Gastroesophageal sphincter (tissue), 4 donors: ENCODE measurements at regions not wholly inside any gene's neighbourhood (a gene's known extent, or its start where the extent isn't known, plus 50 kb on each side); places are given as distances from the start of the nearest gene placed in this dataset.
A peak's percentile ranks its signal among the peaks of the same experiment; 100 is the strongest.

ENCODE experiments used
- ATAC-seq: fragments of 150-250 bp; one replicate; pipeline ENCODE4 v1.9.1; 2016; ENCODE audit warnings: mild to moderate bottlenecking, moderate library complexity
- H3K27ac ChIP-seq, 4 donors: fragments of 200-600 bp; sonication (generic) in 3 of 4; 1 replicate in 3 of 4; 2 replicates in 1 of 4; pipeline ENCODE4 v1.5.1; 2016 to 2019
- H3K27me3 ChIP-seq: fragments of 200-600 bp; sonication (generic); one replicate; pipeline ENCODE4 v1.5.1; 2019
- H3K36me3 ChIP-seq, 2 donors: fragments of 200-600 bp; sonication (generic); one replicate each; pipeline ENCODE4 v1.5.1; 2019; ENCODE audit warnings: control low read depth in 1 of 2
- H3K4me1 ChIP-seq, 3 donors: fragments of 200-600 bp; sonication (generic); 1 replicate in 2 of 3; 2 replicates in 1 of 3; pipeline ENCODE4 v1.5.1; 2016 to 2019; ENCODE audit warnings: control low read depth in 2 of 3
- H3K4me3 ChIP-seq, 2 donors: fragments of 200-600 bp; sonication (generic); one replicate each; pipeline ENCODE4 v1.5.1; 2019; ENCODE audit warnings: mild to moderate bottlenecking in 1 of 2, moderate library complexity in 1 of 2
- H3K9me3 ChIP-seq, 3 donors: fragments of 200-600 bp; sonication (generic); one replicate each; pipeline ENCODE4 v1.5.1; 2017 to 2019; ENCODE audit warnings: control low read depth in 2 of 3
- CTCF ChIP-seq, 4 experiments: fragments of 200-600 bp in 2 of 4; fragments of 450-650 bp in 2 of 4; sonication (generic) in 1 of 4; IDR thresholded peaks; one replicate each; pipeline ENCODE4 v1.5.1; 2017 to 2019; ENCODE audit warnings: antibody characterized with exemption in 4 of 4, mild to moderate bottlenecking in 2 of 4, moderate library complexity in 2 of 4
- EP300 ChIP-seq: sonication (generic); formaldehyde crosslinking; IDR thresholded peaks from one replicate; pipeline ENCODE4 v1.6.1; 2017; ENCODE audit warnings: antibody characterized with exemption, mild to moderate bottlenecking
- POLR2A ChIP-seq, 2 donors: fragments of 450-650 bp; IDR thresholded peaks; one replicate each; pipeline ENCODE4 v1.6.1; 2017; ENCODE audit warnings: antibody characterized with exemption in 2 of 2, mild to moderate bottlenecking in 2 of 2, moderate library complexity in 1 of 2
- POLR2AphosphoS5 ChIP-seq: sonication (generic); formaldehyde crosslinking; IDR thresholded peaks from one replicate; pipeline ENCODE4 v1.6.1; 2017; ENCODE audit warnings: antibody characterized with exemption
- WGBS, 2 donors: methylation state at CpG; one replicate each; pipeline ENCODE4 v1.1.5; 2018; ENCODE audit warnings: low coverage in 1 of 2; 5-methylcytosine and 5-hydroxymethylcytosine counted together

DNA sequence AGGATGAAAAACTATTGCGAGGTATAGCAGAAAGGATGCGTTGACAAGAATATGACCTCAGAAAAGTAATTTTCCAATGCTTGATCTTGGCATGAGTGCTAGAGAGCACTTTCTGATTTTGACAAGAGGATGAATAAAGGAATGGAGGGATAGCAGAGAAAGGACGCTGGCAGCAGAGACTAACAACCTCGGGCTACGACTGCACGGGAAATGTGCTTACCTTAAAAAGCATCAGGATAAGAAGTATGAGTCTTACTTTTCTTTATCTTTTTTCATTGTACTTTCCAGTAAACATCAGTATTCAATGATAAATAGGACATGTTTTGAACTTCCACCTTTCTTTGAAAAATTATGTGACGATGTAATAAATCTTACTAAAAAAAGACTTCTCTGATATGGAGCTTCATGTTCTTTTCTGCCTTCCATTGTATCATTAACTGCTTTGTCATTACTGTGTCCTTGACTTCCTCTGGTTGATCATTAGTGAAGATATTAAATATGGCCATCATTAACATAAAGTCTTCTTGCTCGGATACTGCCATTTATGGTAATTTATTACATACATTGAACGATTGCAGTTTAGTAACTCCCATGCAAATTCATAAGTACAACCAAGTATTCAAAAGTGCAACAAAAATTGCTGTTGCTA, 265.6 kb downstream of the DSEL start:
- Histone ChIP-seq H3K9me3 (no peaks in the 10 kb centered on the region), H3K36me3 (no peaks in the 10 kb centered on the region), H3K27me3 (no peaks in the 10 kb centered on the region), H3K4me1 (no peaks in the 10 kb centered on the region), H3K4me3 (no peak overlapping the region), H3K27ac (no peak overlapping the region)
- 65 to 71% methylated on average over 7 to 9 of the region's 9 CpGs for WGBS, 2 donors
- no peak for TF ChIP-seq EP300
- no peak for TF ChIP-seq POLR2A (IDR thresholded peaks at IDR 0.05)
- no peak for TF ChIP-seq CTCF (IDR thresholded peaks at IDR 0.05)
- TF ChIP-seq POLR2AphosphoS5, result no peak
- no peak for ATAC-seq

GRCh38 chr18:67243799-67244587, 272.5 kb downstream of the DSEL start:
- Histone ChIP-seq H3K4me3 (peak overlapping the region; percentile 15 to 19), H3K9me3 (no peaks in the 10 kb centered on the region), H3K27me3 (no peaks in the 10 kb centered on the region), H3K36me3 (no peaks in the 10 kb centered on the region), H3K27ac (no peak overlapping the region), H3K4me1 (peaks cover 0 to 8% (median 0%) of the 10 kb centered on the region in 3 donors)
- no peak for ATAC-seq
- TF ChIP-seq POLR2A (IDR thresholded peaks at IDR 0.05) (no peak), EP300 (no peak), CTCF (IDR thresholded peaks at IDR 0.05) (no peak), POLR2AphosphoS5 (no peak)
- 4 to 28% methylated on average over 3 of the region's 3 CpGs for WGBS, 2 donors

DNA sequence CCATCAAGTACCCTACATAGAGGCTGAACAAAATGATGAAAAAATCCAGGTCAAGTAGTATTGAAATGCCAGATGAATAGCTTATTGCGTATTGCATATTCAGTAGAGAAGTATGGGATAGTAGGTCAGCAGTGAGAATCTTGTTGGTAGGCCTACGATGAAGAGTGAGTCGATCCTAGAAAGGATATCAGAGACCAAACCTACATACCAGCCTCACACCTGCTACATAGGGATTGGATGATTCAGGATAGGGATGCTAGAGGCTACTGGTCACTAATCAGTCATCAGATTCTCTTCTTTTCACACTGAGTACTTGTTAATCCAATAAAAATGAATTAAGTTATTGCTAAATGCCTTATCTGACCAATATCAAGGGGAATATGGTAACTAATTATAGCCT, 274.5 kb downstream of the DSEL start:
- 88 to 91% methylated on average over 1 to 3 of the region's 3 CpGs for WGBS, 2 donors
- peaks cover 0 to 8% (median 0%) of the 10 kb centered on the region in 3 donors for H3K4me1 ChIP-seq
- no peak for TF ChIP-seq POLR2AphosphoS5
- TF ChIP-seq POLR2A (IDR thresholded peaks at IDR 0.05), result no peak
- TF ChIP-seq CTCF (IDR thresholded peaks at IDR 0.05), result no peak
- no peak for TF ChIP-seq EP300
- no peak overlapping the region for H3K27ac ChIP-seq
- H3K27me3 ChIP-seq, result no peaks in the 10 kb centered on the region
- no peaks in the 10 kb centered on the region for H3K36me3 ChIP-seq
- no peak for ATAC-seq
- H3K9me3 ChIP-seq, result no peaks in the 10 kb centered on the region
- H3K4me3 ChIP-seq, result no peak overlapping the region

GRCh38 chr18:67241299-67241698, 275.2 kb downstream of the DSEL start:
- TF ChIP-seq CTCF (IDR thresholded peaks at IDR 0.05) (no peak), EP300 (no peak), POLR2AphosphoS5 (no peak), POLR2A (IDR thresholded peaks at IDR 0.05) (no peak)
- Histone ChIP-seq H3K27ac (no peak overlapping the region), H3K4me3 (no peak overlapping the region), H3K36me3 (no peaks in the 10 kb centered on the region), H3K9me3 (no peaks in the 10 kb centered on the region), H3K4me1 (peaks cover 0 to 8% (median 0%) of the 10 kb centered on the region in 3 donors), H3K27me3 (no peaks in the 10 kb centered on the region)
- no peak for ATAC-seq
- 60 to 86% methylated on average over 1 of the region's 1 CpG for WGBS, 2 donors

DNA sequence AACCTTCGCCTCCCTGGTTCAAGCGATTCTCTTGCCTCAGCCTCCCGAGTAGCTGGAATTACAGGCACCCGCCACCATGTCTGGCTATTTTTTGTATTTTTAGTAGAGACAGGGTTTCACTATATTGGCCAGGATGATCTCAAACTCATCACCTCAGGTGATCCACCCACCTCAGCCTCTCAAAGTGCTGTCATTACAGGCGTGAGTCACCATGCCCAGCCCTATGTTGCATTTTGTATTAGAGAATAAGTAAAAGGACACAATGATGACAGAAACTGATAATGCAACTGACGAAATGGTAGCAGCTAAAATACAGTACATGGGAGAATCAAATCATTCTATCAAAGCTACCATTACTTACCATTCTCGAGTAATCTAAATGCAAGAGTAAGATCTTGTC, 276.7 kb downstream of the DSEL start:
- TF ChIP-seq POLR2AphosphoS5, result no peak

More for the DNA sequence above, 276.7 kb downstream of the DSEL start:
- H3K36me3 ChIP-seq, result no peaks in the 10 kb centered on the region
- H3K27me3 ChIP-seq, result no peaks in the 10 kb centered on the region
- WGBS, 2 donors, result 88 to 90% methylated on average over 6 to 7 of the region's 7 CpGs
- no peak for ATAC-seq
- H3K4me3 ChIP-seq, result no peak overlapping the region
- H3K9me3 ChIP-seq, result no peaks in the 10 kb centered on the region
- H3K27ac ChIP-seq, result no peak overlapping the region
- peaks cover 0 to 8% (median 0%) of the 10 kb centered on the region in 3 donors for H3K4me1 ChIP-seq
